HCT116 (cell line): ENCODE measurements at regions not wholly inside any gene's neighbourhood (a gene's known extent, or its start where the extent isn't known, plus 50 kb on each side); places are given as distances from the start of the nearest gene placed in this dataset.

Source experiments
- ATAC-seq: fragments of 200-7000 bp; cut with Tn5 transposase; 2 replicates; pipeline ENCODE4 v1.9.1; 2020; ENCODE audit warnings: mild to moderate bottlenecking, moderate library complexity
- BruUV-seq: library from RNA; stranded (reverse); fragments of 400-500 nt; replicated peaks from 2 replicates; lab custom pipeline; 2021; lab: Mats Ljungman, UMichigan
- CTCF ChIA-PET: fragments of 300-600 bp; sonication (Branson Sonifier 250); formaldehyde crosslinking; loops from one replicate; lab custom pipeline; 2021; ENCODE audit warnings: antibody characterized with exemption; lab: Charles Lee
- POLR2A ChIA-PET: fragments of 300-600, 350-600 bp; sonication (Branson Sonifier 250); formaldehyde crosslinking; loops from one replicate; lab custom pipeline; 2021; ENCODE audit warnings: antibody characterized with exemption; lab: Charles Lee
- RAD21 ChIA-PET, 2 experiments: fragments of 300-600 bp; sonication (Branson Sonifier 250); formaldehyde crosslinking; loops; one replicate each; lab custom pipeline; 2023; ENCODE audit warnings: low total read pairs in 2 of 2; ENCODE audit not compliant: uncharacterized antibody in 2 of 2, unreplicated experiment in 2 of 2, low non-redundant PET in 1 of 2; lab: Charles Lee
- DNase-seq: peaks from one replicate; pipeline ENCODE4 v3.0.0-alpha.2; 2010; ENCODE audit warnings: low read depth, low spot score
- H2AFZ ChIP-seq: fragments of 200-600 bp; shearing (Covaris generic), sonication (generic); 2 replicates; pipeline ENCODE4 v1.6.1; 2017; ENCODE audit warnings: low read depth, mixed run types, mixed read lengths, antibody characterized with exemption, low read length; ENCODE audit not compliant: poor library complexity, severe bottlenecking
- H3K27ac ChIP-seq: 2 replicates; pipeline ENCODE4 v1.5.1; 2012; ENCODE audit warnings: low read depth, low read length
- H3K27me3 ChIP-seq: fragments of 200-600 bp; sonication (generic); 2 replicates; pipeline ENCODE4 v1.6.1; 2016; ENCODE audit warnings: mixed run types, low read length, mixed read lengths; ENCODE audit not compliant: insufficient read depth
- H3K36me3 ChIP-seq, 2 experiments: fragments of 200-500 bp in 1 of 2; fragments of 200-600 bp in 1 of 2; sonication (Bioruptor generic) in 1 of 2; sonication (generic) in 1 of 2; 2 replicates each; pipeline versions ENCODE4 v1.5.1 to v1.6.1; 2014 to 2016; ENCODE audit warnings: low read length in 2 of 2, inconsistent platforms in 1 of 2, mixed read lengths in 1 of 2, mixed run types in 1 of 2; ENCODE audit not compliant: insufficient read depth in 2 of 2, control insufficient read depth in 1 of 2
- H3K4me1 ChIP-seq, 2 experiments: fragments of 200-600 bp in 1 of 2; sonication (generic) in 1 of 2; 2 replicates each; pipeline versions ENCODE4 v1.5.1 to v1.6.1; 2012 to 2017; ENCODE audit warnings: low read length in 2 of 2, inconsistent platforms in 1 of 2, mild to moderate bottlenecking in 1 of 2, mixed read lengths in 1 of 2, mixed run types in 1 of 2, moderate library complexity in 1 of 2; ENCODE audit not compliant: insufficient read depth in 2 of 2, control insufficient read depth in 1 of 2
- H3K4me2 ChIP-seq: fragments of 200-600 bp; sonication (generic); 2 replicates; pipeline ENCODE4 v1.6.1; 2017; ENCODE audit warnings: mixed run types, low read length, mixed read lengths
- H3K4me3 ChIP-seq, 2 experiments: fragments of 200-600 bp in 1 of 2; sonication (generic) in 1 of 2; replicated peaks in 1 of 2; 2 replicates each; pipeline ENCODE4 v1.5.1; 2011 to 2016; ENCODE audit warnings: low read length in 2 of 2, control low read depth in 1 of 2, low read depth in 1 of 2, mild to moderate bottlenecking in 1 of 2, mixed read lengths in 1 of 2, mixed run types in 1 of 2
- H3K79me2 ChIP-seq: fragments of 200-600 bp; sonication (generic); 2 replicates; pipeline ENCODE4 v1.6.1; 2017; ENCODE audit warnings: mild to moderate bottlenecking, mixed run types, low read length, moderate library complexity, mixed read lengths; ENCODE audit not compliant: insufficient read depth
- H3K9ac ChIP-seq: fragments of 200-600 bp; sonication (generic); 2 replicates; pipeline ENCODE4 v1.6.1; 2016; ENCODE audit warnings: low read length, mixed read lengths
- H3K9me2 ChIP-seq: fragments of 200-600 bp; sonication (generic), shearing (Covaris generic); 2 replicates; pipeline ENCODE4 v1.6.1; 2017; ENCODE audit warnings: mixed run types, mild to moderate bottlenecking, moderate library complexity; ENCODE audit not compliant: insufficient read depth
- H3K9me3 ChIP-seq, 2 experiments: fragments of 200-500 bp in 1 of 2; fragments of 200-600 bp in 1 of 2; sonication (Bioruptor generic) in 1 of 2; sonication (generic) in 1 of 2; 2 replicates each; pipeline ENCODE4 v1.6.1; 2014 to 2017; ENCODE audit warnings: low read length in 2 of 2, mixed read lengths in 2 of 2, inconsistent platforms in 1 of 2, low read depth in 1 of 2, mild to moderate bottlenecking in 1 of 2, mixed run types in 1 of 2, moderate library complexity in 1 of 2; ENCODE audit not compliant: control insufficient read depth in 1 of 2, insufficient read depth in 1 of 2
- H4K20me1 ChIP-seq: fragments of 200-600 bp; sonication (generic), shearing (Covaris generic); 2 replicates; pipeline ENCODE4 v1.6.1; 2017; ENCODE audit warnings: mixed run types, mild to moderate bottlenecking, moderate library complexity; ENCODE audit not compliant: insufficient read depth
- ATF3 ChIP-seq: IDR thresholded peaks from 2 replicates; pipeline ENCODE4 v1.6.1; 2012
- CBX3 ChIP-seq: IDR thresholded peaks from 2 replicates; pipeline ENCODE4 v1.6.1; 2012; ENCODE audit warnings: low read depth
- EZH2phosphoT487 ChIP-seq: fragments of 200-600 bp; IDR thresholded peaks from 2 replicates; pipeline ENCODE4 v1.6.1; 2018; ENCODE audit warnings: antibody characterized with exemption, borderline replicate concordance
- FOSL1 ChIP-seq: IDR thresholded peaks from 2 replicates; pipeline ENCODE4 v1.6.1; 2012; ENCODE audit warnings: low read depth
- JUND ChIP-seq: IDR thresholded peaks from 2 replicates; pipeline ENCODE4 v1.6.1; 2012
- POLR2AphosphoS5 ChIP-seq: IDR thresholded peaks from 2 replicates; pipeline ENCODE4 v1.6.1; 2011; ENCODE audit warnings: mild to moderate bottlenecking, low read depth, low read length, moderate library complexity
- RAD21 ChIP-seq: IDR thresholded peaks from 2 replicates; pipeline ENCODE4 v1.6.1; 2012; ENCODE audit warnings: low read depth, mild to moderate bottlenecking
- SP1 ChIP-seq: IDR thresholded peaks from 2 replicates; pipeline ENCODE4 v1.6.1; 2012; ENCODE audit warnings: low read depth
- SRF ChIP-seq: IDR thresholded peaks from 2 replicates; pipeline ENCODE4 v1.6.1; 2012; ENCODE audit warnings: low read depth
- YY1 ChIP-seq: IDR thresholded peaks from 2 replicates; pipeline ENCODE4 v1.6.1; 2011; ENCODE audit warnings: low read length, low read depth, moderate library complexity, mild to moderate bottlenecking; ENCODE audit not compliant: insufficient replicate concordance; ENCODE audit errors: extremely low read depth
- ZFX ChIP-seq: fragments of 450-650 bp; IDR thresholded peaks from 2 replicates; pipeline ENCODE4 v1.6.1; 2017
- ZNF274 ChIP-seq: fragments of 200-500 bp; sonication (Bioruptor generic); IDR thresholded peaks from 2 replicates; pipeline ENCODE4 v1.6.1; 2014; ENCODE audit warnings: mild to moderate bottlenecking, low read depth, low read length, inconsistent platforms
- intact Hi-C: fragments of 100-400 bp; cut with micrococcal nuclease; formaldehyde crosslinking; loops from 2 replicates; pipeline ENCODE4 v1.10.0; 2022
- TF ChIP-seq, protein P1 (sequence below), 3 experiments: fragments of 200-600 bp in 1 of 3; sonication (generic) in 1 of 3; IDR thresholded peaks in 2 of 3; conservative IDR thresholded peaks in 1 of 3; 2 replicates each; pipeline ENCODE4 v1.5.1; 2012 to 2017; ENCODE audit warnings: low read depth in 2 of 3, low read length in 2 of 3, antibody characterized with exemption in 1 of 3, borderline replicate concordance in 1 of 3, control low read depth in 1 of 3, mild to moderate bottlenecking in 1 of 3, mixed read lengths in 1 of 3, mixed run types in 1 of 3, moderate library complexity in 1 of 3; ENCODE audit not compliant: insufficient read depth in 1 of 3
- TF ChIP-seq, protein P2 (sequence below): IDR thresholded peaks from 2 replicates; pipeline ENCODE4 v1.6.1; 2012
- TF ChIP-seq, protein P3 (sequence below): IDR thresholded peaks from 2 replicates; pipeline ENCODE4 v1.6.1; 2011; ENCODE audit warnings: mild to moderate bottlenecking, low read length, moderate library complexity; ENCODE audit not compliant: insufficient replicate concordance; ENCODE audit errors: extremely low read depth

DNA sequence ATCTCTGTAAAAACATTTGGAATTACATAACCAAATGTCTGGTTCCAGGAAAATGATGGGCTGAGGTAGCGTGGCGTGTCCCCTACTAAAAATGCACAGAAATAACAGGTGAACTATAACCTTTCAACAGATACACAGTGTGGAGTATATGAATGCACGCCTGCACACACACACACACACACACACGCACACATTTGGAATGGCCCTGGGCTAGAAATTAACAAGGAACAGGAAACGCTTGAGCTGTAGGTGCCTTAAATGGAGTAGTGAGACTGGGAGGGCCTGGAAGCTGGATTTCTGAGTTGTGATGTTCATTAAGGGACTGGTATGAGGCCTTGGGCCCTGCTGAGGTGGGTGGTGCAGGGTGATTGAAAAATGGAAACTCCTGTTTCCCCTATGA, 246.5 kb upstream of the C1orf174 start:
- H3K9me2 ChIP-seq = 0 out of 2 replicates have a peak, but pooled peaks cover 2% of the 10 kb centered on the region
- H3K4me3 ChIP-seq = no peak overlapping the region
- RAD21 ChIA-PET = no interaction called here
- H3K27ac ChIP-seq = no peak overlapping the region
- no peak overlapping the region for H3K9ac ChIP-seq
- TF ChIP-seq FOSL1 (no peak), ATF3 (no peak), SRF (no peak), RAD21 (no peak), ZNF274 (no peak)
- TF ChIP-seq, protein P1, sequence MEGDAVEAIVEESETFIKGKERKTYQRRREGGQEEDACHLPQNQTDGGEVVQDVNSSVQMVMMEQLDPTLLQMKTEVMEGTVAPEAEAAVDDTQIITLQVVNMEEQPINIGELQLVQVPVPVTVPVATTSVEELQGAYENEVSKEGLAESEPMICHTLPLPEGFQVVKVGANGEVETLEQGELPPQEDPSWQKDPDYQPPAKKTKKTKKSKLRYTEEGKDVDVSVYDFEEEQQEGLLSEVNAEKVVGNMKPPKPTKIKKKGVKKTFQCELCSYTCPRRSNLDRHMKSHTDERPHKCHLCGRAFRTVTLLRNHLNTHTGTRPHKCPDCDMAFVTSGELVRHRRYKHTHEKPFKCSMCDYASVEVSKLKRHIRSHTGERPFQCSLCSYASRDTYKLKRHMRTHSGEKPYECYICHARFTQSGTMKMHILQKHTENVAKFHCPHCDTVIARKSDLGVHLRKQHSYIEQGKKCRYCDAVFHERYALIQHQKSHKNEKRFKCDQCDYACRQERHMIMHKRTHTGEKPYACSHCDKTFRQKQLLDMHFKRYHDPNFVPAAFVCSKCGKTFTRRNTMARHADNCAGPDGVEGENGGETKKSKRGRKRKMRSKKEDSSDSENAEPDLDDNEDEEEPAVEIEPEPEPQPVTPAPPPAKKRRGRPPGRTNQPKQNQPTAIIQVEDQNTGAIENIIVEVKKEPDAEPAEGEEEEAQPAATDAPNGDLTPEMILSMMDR (IDR thresholded peaks at IDR 0.05 in 2 of 3, conservative IDR thresholded peaks at IDR 0.05 in 1 of 3; ENCODE audit: borderline replicate concordance in 1 of 3, insufficient read depth in 1 of 3, low read depth in 2 of 3, low read length in 2 of 3) = no peak
- H3K79me2 ChIP-seq = no peaks in the 10 kb centered on the region
- H2AFZ ChIP-seq = no peak overlapping the region
- no peaks in the 10 kb centered on the region; the same call in 1 of the 2 replicates for H3K27me3 ChIP-seq
- peaks cover 0 to 4% of the 10 kb centered on the region in 2 experiments; a peak in 1 of 4 replicates for H3K9me3 ChIP-seq
- H3K4me2 ChIP-seq = no peak overlapping the region
- ATAC-seq (no peak), DNase-seq (no peak)
- intact Hi-C loops = no loop called here
- H3K36me3 ChIP-seq = no peaks in the 10 kb centered on the region
- H3K4me1 ChIP-seq = no peaks in the 10 kb centered on the region
- BruUV-seq = no TSS peak
- POLR2A ChIA-PET = no interaction called here
- CTCF ChIA-PET = no interaction called here
- H4K20me1 ChIP-seq = no peaks in the 10 kb centered on the region

- H2AFZ ChIP-seq = no peak overlapping the region
- no peak overlapping the region for H3K4me3 ChIP-seq
- ChIA-PET POLR2A (no interaction called here), CTCF (no interaction called here), RAD21 (no interaction called here)
- intact Hi-C loops = no loop called here
- no peaks in the 10 kb centered on the region for H3K79me2 ChIP-seq
- H3K36me3 ChIP-seq = no peaks in the 10 kb centered on the region
- H3K9me2 ChIP-seq = 0 out of 2 replicates have a peak, but pooled peaks cover 2% of the 10 kb centered on the region
- H3K4me2 ChIP-seq = no peak overlapping the region
- DNase-seq = no peak
- no TSS peak for BruUV-seq
- H3K27ac ChIP-seq = no peak overlapping the region
- H3K27me3 ChIP-seq = no peaks in the 10 kb centered on the region; the same call in 1 of the 2 replicates
- no peak overlapping the region for H3K9ac ChIP-seq
- H3K9me3 ChIP-seq = peaks cover 0 to 4% of the 10 kb centered on the region in 2 experiments; a peak in 1 of 4 replicates
- no peaks in the 10 kb centered on the region for H4K20me1 ChIP-seq
- H3K4me1 ChIP-seq = no peaks in the 10 kb centered on the region
- no peak for ATAC-seq
- TF ChIP-seq ZFX (no peak), CBX3 (no peak), YY1 (no peak), JUND (no peak), SP1 (no peak), EZH2phosphoT487 (no peak), ATF3 (no peak), ZNF274 (no peak), POLR2AphosphoS5 (no peak), SRF (no peak)
- TF ChIP-seq, protein P2, sequence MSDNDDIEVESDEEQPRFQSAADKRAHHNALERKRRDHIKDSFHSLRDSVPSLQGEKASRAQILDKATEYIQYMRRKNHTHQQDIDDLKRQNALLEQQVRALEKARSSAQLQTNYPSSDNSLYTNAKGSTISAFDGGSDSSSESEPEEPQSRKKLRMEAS = no peak
- TF ChIP-seq, protein P3, sequence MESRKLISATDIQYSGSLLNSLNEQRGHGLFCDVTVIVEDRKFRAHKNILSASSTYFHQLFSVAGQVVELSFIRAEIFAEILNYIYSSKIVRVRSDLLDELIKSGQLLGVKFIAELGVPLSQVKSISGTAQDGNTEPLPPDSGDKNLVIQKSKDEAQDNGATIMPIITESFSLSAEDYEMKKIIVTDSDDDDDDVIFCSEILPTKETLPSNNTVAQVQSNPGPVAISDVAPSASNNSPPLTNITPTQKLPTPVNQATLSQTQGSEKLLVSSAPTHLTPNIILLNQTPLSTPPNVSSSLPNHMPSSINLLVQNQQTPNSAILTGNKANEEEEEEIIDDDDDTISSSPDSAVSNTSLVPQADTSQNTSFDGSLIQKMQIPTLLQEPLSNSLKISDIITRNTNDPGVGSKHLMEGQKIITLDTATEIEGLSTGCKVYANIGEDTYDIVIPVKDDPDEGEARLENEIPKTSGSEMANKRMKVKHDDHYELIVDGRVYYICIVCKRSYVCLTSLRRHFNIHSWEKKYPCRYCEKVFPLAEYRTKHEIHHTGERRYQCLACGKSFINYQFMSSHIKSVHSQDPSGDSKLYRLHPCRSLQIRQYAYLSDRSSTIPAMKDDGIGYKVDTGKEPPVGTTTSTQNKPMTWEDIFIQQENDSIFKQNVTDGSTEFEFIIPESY = no peak
Observed at GRCh38 chr1:4147509-4147908, 247.4 kb upstream of the C1orf174 start.
